Neural progenitor cell (in vitro differentiated cells): ENCODE measurements at regions not wholly inside any gene's neighbourhood (a gene's known extent, or its start where the extent isn't known, plus 50 kb on each side); places are given as distances from the start of the nearest gene placed in this dataset.

Source experiments
- CTCF ChIP-seq: fragments of 200-600 bp; sonication (generic); IDR thresholded peaks from 2 replicates; pipeline ENCODE4 v1.5.1; 2017; ENCODE audit warnings: antibody characterized with exemption, mild to moderate bottlenecking
- EZH2phosphoT487 ChIP-seq: fragments of 200-600 bp; sonication (generic); IDR thresholded peaks from 2 replicates; pipeline ENCODE4 v1.6.1; 2017; ENCODE audit warnings: antibody characterized with exemption

GRCh38 chr14:22073801-22074200 is 400.2 kb upstream of the OR4E1 start:
- TF ChIP-seq CTCF (no peak), EZH2phosphoT487 (no peak)
